Uterus (tissue), 3 donors: ENCODE measurements at regions not wholly inside any gene's neighbourhood (a gene's known extent, or its start where the extent isn't known, plus 50 kb on each side); places are given as distances from the start of the nearest gene placed in this dataset.

Experiments used
- DNase-seq, 2 donors: peaks; one replicate each; pipeline ENCODE4 v3.0.0-alpha.2; 2019 to 2020
- H3K27ac ChIP-seq, 2 donors: fragments of 200-600 bp; sonication (generic); 1 replicate in 1 of 2; 2 replicates in 1 of 2; pipeline ENCODE4 v1.5.1; 2016 to 2018
- H3K27me3 ChIP-seq, 2 donors: fragments of 200-600 bp; sonication (generic); one replicate each; pipeline ENCODE4 v1.5.1; 2018 to 2019; ENCODE audit warnings: control low read depth in 1 of 2
- H3K36me3 ChIP-seq, 2 donors: fragments of 200-600 bp; sonication (generic); one replicate each; pipeline ENCODE4 v1.5.1; 2019; ENCODE audit warnings: control low read depth in 1 of 2
- H3K4me1 ChIP-seq, 2 donors: fragments of 200-600 bp; sonication (generic); one replicate each; pipeline ENCODE4 v1.5.1; 2018 to 2019; ENCODE audit warnings: control low read depth in 1 of 2
- H3K4me3 ChIP-seq, 2 donors: fragments of 200-600 bp; sonication (generic); 1 replicate in 1 of 2; 2 replicates in 1 of 2; pipeline ENCODE4 v1.5.1; 2018 to 2019; ENCODE audit warnings: mild to moderate bottlenecking in 1 of 2
- H3K9me3 ChIP-seq, 2 donors: fragments of 200-600 bp; sonication (generic); one replicate each; pipeline ENCODE4 v1.5.1; 2019; ENCODE audit warnings: control low read depth in 1 of 2
- CTCF ChIP-seq, 4 experiments: fragments of 200-600 bp in 2 of 4; fragments of 450-650 bp in 2 of 4; sonication (generic) in 2 of 4; IDR thresholded peaks; one replicate each; pipeline ENCODE4 v1.5.1; 2016 to 2019; ENCODE audit warnings: antibody characterized with exemption in 4 of 4, mild to moderate bottlenecking in 2 of 4, moderate library complexity in 1 of 4
- POLR2A ChIP-seq, 2 donors: fragments of 450-650 bp; IDR thresholded peaks; one replicate each; pipeline ENCODE4 v1.6.1; 2016; ENCODE audit warnings: antibody characterized with exemption in 2 of 2, mild to moderate bottlenecking in 1 of 2, moderate library complexity in 1 of 2
- intact Hi-C: fragments of 100-400 bp; cut with DNase I; formaldehyde crosslinking; loops from one replicate; pipeline ENCODE4 v1.15.1; 2023; ENCODE audit warnings: low total_unique reads
- donor health status: DM: yes; HTN: yes; CAD: no.

GRCh38 chr14:30322819-30323218 is 236.1 kb upstream of the G2E3 start:
- Histone ChIP-seq H3K4me3 (no peak overlapping the region), H3K36me3 (no peaks in the 10 kb centered on the region), H3K27ac (no peak overlapping the region), H3K27me3 (no peaks in the 10 kb centered on the region), H3K9me3 (no peaks in the 10 kb centered on the region), H3K4me1 (no peaks in the 10 kb centered on the region)
- intact Hi-C loops: no loop called here
- DNase-seq: no peak
- TF ChIP-seq POLR2A (IDR thresholded peaks at IDR 0.05) (no peak), CTCF (IDR thresholded peaks at IDR 0.05) (no peak)

- no peaks in the 10 kb centered on the region for H3K36me3 ChIP-seq
Observed at GRCh38 chr14:30330033-30330432, 228.9 kb upstream of the G2E3 start.

GRCh38 chr14:30330445-30330844 is 228.5 kb upstream of the G2E3 start:
- H3K9me3 ChIP-seq: no peaks in the 10 kb centered on the region
- intact Hi-C loops: no loop called here
- no peak for TF ChIP-seq POLR2A (IDR thresholded peaks at IDR 0.05)
- TF ChIP-seq CTCF (IDR thresholded peaks at IDR 0.05): no peak
- no peaks in the 10 kb centered on the region for H3K36me3 ChIP-seq
- no peak overlapping the region for H3K27ac ChIP-seq
- DNase-seq: no peak
- H3K4me1 ChIP-seq: no peaks in the 10 kb centered on the region
- no peak overlapping the region for H3K4me3 ChIP-seq
- no peaks in the 10 kb centered on the region for H3K27me3 ChIP-seq

More at GRCh38 chr14:30330033-30330432, 228.9 kb upstream of the G2E3 start:
- Histone ChIP-seq H3K4me1 (no peaks in the 10 kb centered on the region), H3K4me3 (no peak overlapping the region), H3K9me3 (no peaks in the 10 kb centered on the region), H3K27ac (no peak overlapping the region), H3K27me3 (no peaks in the 10 kb centered on the region)
- intact Hi-C loops: no loop called here
- TF ChIP-seq CTCF (IDR thresholded peaks at IDR 0.05): no peak
- no peak for TF ChIP-seq POLR2A (IDR thresholded peaks at IDR 0.05)
- no peak for DNase-seq

- Histone ChIP-seq H3K9me3 (no peaks in the 10 kb centered on the region), H3K27ac (no peak overlapping the region), H3K36me3 (no peaks in the 10 kb centered on the region), H3K27me3 (no peaks in the 10 kb centered on the region), H3K4me3 (no peak overlapping the region), H3K4me1 (no peaks in the 10 kb centered on the region)
- DNase-seq: no peak
- TF ChIP-seq CTCF (IDR thresholded peaks at IDR 0.05): no peak
- no peak for TF ChIP-seq POLR2A (IDR thresholded peaks at IDR 0.05)
- intact Hi-C loops: no loop called here
Observed at GRCh38 chr14:30331030-30331429, 227.9 kb upstream of the G2E3 start.

- H3K9me3 ChIP-seq: no peaks in the 10 kb centered on the region
- no peak for DNase-seq
- no peaks in the 10 kb centered on the region for H3K4me1 ChIP-seq
- no peaks in the 10 kb centered on the region for H3K27me3 ChIP-seq
- intact Hi-C loops: no loop called here
- H3K27ac ChIP-seq: no peak overlapping the region
- H3K36me3 ChIP-seq: no peaks in the 10 kb centered on the region
- no peak overlapping the region for H3K4me3 ChIP-seq
- TF ChIP-seq POLR2A (IDR thresholded peaks at IDR 0.05) (no peak), CTCF (IDR thresholded peaks at IDR 0.05) (no peak)
Observed at GRCh38 chr14:30332374-30332773, 226.6 kb upstream of the G2E3 start.
